PC-9 (cell line): ENCODE measurements at regions not wholly inside any gene's neighbourhood (a gene's known extent, or its start where the extent isn't known, plus 50 kb on each side); places are given as distances from the start of the nearest gene placed in this dataset.
A peak's percentile ranks its signal among the peaks of the same experiment; 100 is the strongest.

ENCODE experiments used
- BruUV-seq: library from RNA; stranded (reverse); fragments of 400-500 nt; replicated peaks from 2 replicates; lab custom pipeline; 2021; lab: Mats Ljungman, UMichigan
- CTCF ChIA-PET: fragments of 300-600 bp; sonication (Branson Sonifier 250); formaldehyde crosslinking; loops from one replicate; lab custom pipeline; 2022; ENCODE audit warnings: antibody characterized with exemption; lab: Charles Lee
- POLR2A ChIA-PET: fragments of 300-600 bp; sonication (Branson Sonifier 250); formaldehyde crosslinking; loops from one replicate; lab custom pipeline; 2022; ENCODE audit warnings: antibody characterized with exemption; ENCODE audit not compliant: unreplicated experiment; lab: Charles Lee
- DNase-seq, 2 experiments: peaks; one replicate each; pipeline versions ENCODE4 v3.0.0 to v3.0.0-alpha.2; 2015 to 2022; ENCODE audit warnings: mixed read lengths in 1 of 2
- H2AFZ ChIP-seq: fragments of 200-600 bp; sonication (generic); 2 replicates; pipeline ENCODE4 v1.8.1; 2017; ENCODE audit warnings: antibody characterized with exemption
- H3F3A ChIP-seq: fragments of 200-600 bp; sonication (generic); 2 replicates; pipeline ENCODE4 v1.8.1; 2017; ENCODE audit warnings: antibody characterized with exemption, mild to moderate bottlenecking, low read depth; ENCODE audit not compliant: insufficient read depth
- H3K27ac ChIP-seq: fragments of 200-600 bp; sonication (generic); 2 replicates; pipeline ENCODE4 v1.6.1; 2016; ENCODE audit warnings: mixed run types
- H3K27me3 ChIP-seq: fragments of 200-600 bp; sonication (generic); 2 replicates; pipeline ENCODE4 v1.6.1; 2016; ENCODE audit warnings: low read depth, mixed run types; ENCODE audit not compliant: insufficient read depth
- H3K36me3 ChIP-seq: fragments of 200-600 bp; sonication (generic); 2 replicates; pipeline ENCODE4 v1.6.1; 2016; ENCODE audit warnings: low read depth, mixed run types
- H3K4me1 ChIP-seq: fragments of 200-600 bp; sonication (generic); replicated peaks from 2 replicates; pipeline ENCODE4 v1.6.1; 2016; ENCODE audit warnings: mixed run types; ENCODE audit not compliant: insufficient read depth
- H3K4me2 ChIP-seq: fragments of 200-600 bp; sonication (generic); 2 replicates; pipeline ENCODE4 v1.6.1; 2017; ENCODE audit warnings: mixed run types
- H3K4me3 ChIP-seq: fragments of 200-600 bp; sonication (generic); 2 replicates; pipeline ENCODE4 v1.6.1; 2016; ENCODE audit warnings: mixed run types
- H3K79me2 ChIP-seq: fragments of 200-600 bp; sonication (generic); 2 replicates; pipeline ENCODE4 v1.6.1; 2017; ENCODE audit warnings: low read depth, mixed run types
- H3K9me2 ChIP-seq: fragments of 200-600 bp; sonication (generic); 2 replicates; pipeline ENCODE4 v1.8.1; 2017; ENCODE audit warnings: mild to moderate bottlenecking; ENCODE audit not compliant: insufficient read depth
- H3K9me3 ChIP-seq: fragments of 200-600 bp; sonication (generic); 2 replicates; pipeline ENCODE4 v1.8.1; 2016; ENCODE audit warnings: low read depth; ENCODE audit not compliant: insufficient read depth
- H4K20me1 ChIP-seq: fragments of 200-600 bp; sonication (generic); 2 replicates; pipeline ENCODE4 v1.8.1; 2017; ENCODE audit not compliant: insufficient read depth
- CTCF ChIP-seq: fragments of 200-600 bp; sonication (generic); conservative IDR thresholded peaks from 2 replicates; pipeline ENCODE4 v1.6.1; 2017; ENCODE audit warnings: mixed run types, antibody characterized with exemption, mild to moderate bottlenecking, moderate library complexity
- EZH2 ChIP-seq: fragments of 200-600 bp; sonication (generic); IDR thresholded peaks from 2 replicates; pipeline ENCODE4 v1.8.0; 2017; ENCODE audit warnings: antibody characterized with exemption, low read depth
- intact Hi-C: fragments of 100-400 bp; cut with micrococcal nuclease; formaldehyde crosslinking; loops from one replicate; pipeline ENCODE4 v1.10.0; 2022; ENCODE audit not compliant: unreplicated experiment

GRCh38 chr4:31662951-31663350 lies 942.8 kb downstream of the PCDH7 start:
- no peaks in the 10 kb centered on the region for H4K20me1 ChIP-seq
- no peaks in the 10 kb centered on the region; the same call in 1 of the 2 replicates for H3K9me2 ChIP-seq
- ChIA-PET CTCF (no interaction called here), POLR2A (no interaction called here)
- no peaks in the 10 kb centered on the region for H3K4me1 ChIP-seq
- no peaks in the 10 kb centered on the region for H3K36me3 ChIP-seq
- H3K4me2 ChIP-seq = no peak overlapping the region
- H3K4me3 ChIP-seq = no peak overlapping the region
- no peaks in the 10 kb centered on the region for H3K9me3 ChIP-seq
- intact Hi-C loops = no loop called here
- H3K79me2 ChIP-seq = no peaks in the 10 kb centered on the region
- no TSS peak for BruUV-seq
- H3K27ac ChIP-seq = no peak overlapping the region
- H3K27me3 ChIP-seq = no peaks in the 10 kb centered on the region
- DNase-seq = no peak
- TF ChIP-seq CTCF = no peak
- TF ChIP-seq EZH2 = no peak
- no peak overlapping the region for H2AFZ ChIP-seq
- H3F3A ChIP-seq = no peaks in the 10 kb centered on the region

GRCh38 chr4:31667686-31668085 lies 947.5 kb downstream of the PCDH7 start:
- H3K4me1 ChIP-seq = no peaks in the 10 kb centered on the region
- intact Hi-C loops = no loop called here
- no peaks in the 10 kb centered on the region for H3F3A ChIP-seq
- CTCF ChIA-PET = no interaction called here
- H3K4me2 ChIP-seq = no peak overlapping the region
- no peak overlapping the region for H2AFZ ChIP-seq
- no peak for DNase-seq
- H3K79me2 ChIP-seq = no peaks in the 10 kb centered on the region
- no peaks in the 10 kb centered on the region for H3K27me3 ChIP-seq
- H4K20me1 ChIP-seq = no peaks in the 10 kb centered on the region
- no peak overlapping the region for H3K27ac ChIP-seq
- no peaks in the 10 kb centered on the region; the same call in 1 of the 2 replicates for H3K9me2 ChIP-seq
- H3K36me3 ChIP-seq = no peaks in the 10 kb centered on the region
- H3K4me3 ChIP-seq = no peak overlapping the region
- no TSS peak for BruUV-seq
- TF ChIP-seq EZH2 = no peak
- TF ChIP-seq CTCF = no peak
- POLR2A ChIA-PET = no interaction called here
- no peaks in the 10 kb centered on the region for H3K9me3 ChIP-seq

- no peaks in the 10 kb centered on the region for H4K20me1 ChIP-seq
- CTCF ChIA-PET = no interaction called here
- no peak overlapping the region for H3K4me3 ChIP-seq
- no peaks in the 10 kb centered on the region for H3K79me2 ChIP-seq
- no peaks in the 10 kb centered on the region for H3K4me1 ChIP-seq
- H3K4me2 ChIP-seq = no peak overlapping the region
- no peaks in the 10 kb centered on the region for H3K9me3 ChIP-seq
- no peak for DNase-seq
- TF ChIP-seq EZH2 (no peak), CTCF (peak; percentile 66)
- no peaks in the 10 kb centered on the region for H3K36me3 ChIP-seq
- H2AFZ ChIP-seq = no peak overlapping the region
- no peaks in the 10 kb centered on the region for H3K9me2 ChIP-seq
- no peak overlapping the region for H3K27ac ChIP-seq
- H3F3A ChIP-seq = no peaks in the 10 kb centered on the region
- intact Hi-C loops = loop anchor here (5.0 kb wide), 2 partner anchors 302 to 957 kb away; no protein-coding TSS in a partner anchor
- POLR2A ChIA-PET = no interaction called here
- no TSS peak for BruUV-seq
- H3K27me3 ChIP-seq = no peaks in the 10 kb centered on the region
These were observed 954.3 kb downstream of the PCDH7 start for GRCh38 chr4:31674313-31674947.
